ENCODE measurements at regions not wholly inside any gene's neighbourhood (a gene's known extent, or its start where the extent isn't known, plus 50 kb on each side); places are given as distances from the start of the nearest gene placed in this dataset.

DNA sequence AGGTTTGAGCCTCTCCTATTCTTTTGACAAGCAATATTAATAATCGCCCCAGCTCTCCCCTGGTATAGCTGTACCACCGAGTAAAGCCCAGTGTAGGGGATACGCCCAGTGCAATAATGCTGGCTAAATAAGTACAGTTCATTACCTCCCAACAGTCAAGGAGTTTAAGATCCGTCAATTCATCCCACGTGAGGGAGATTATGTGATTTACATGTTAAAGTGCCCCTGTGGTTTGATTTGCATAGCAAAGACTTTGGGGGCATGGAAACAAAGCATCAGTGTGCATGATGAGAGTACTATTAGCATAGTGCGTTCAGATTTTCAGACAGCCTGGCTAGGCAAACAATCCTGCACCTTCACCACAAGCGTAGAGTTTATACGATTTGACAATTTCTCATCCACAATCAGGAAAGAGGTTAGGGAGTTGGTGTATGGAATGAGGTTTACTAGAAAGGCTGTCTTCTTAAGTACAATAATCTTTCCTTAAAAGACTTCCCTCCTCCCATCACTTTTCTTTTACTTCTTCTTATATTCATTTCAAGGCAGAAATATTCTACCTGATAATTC, 754.0 kb downstream of the DIAPH3 start (continued):
- TF ChIP-seq RELA (IDR thresholded peaks at IDR 0.05; ENCODE audit: borderline replicate concordance, partially characterized antibody): no peak
- TF ChIP-seq, protein P1, sequence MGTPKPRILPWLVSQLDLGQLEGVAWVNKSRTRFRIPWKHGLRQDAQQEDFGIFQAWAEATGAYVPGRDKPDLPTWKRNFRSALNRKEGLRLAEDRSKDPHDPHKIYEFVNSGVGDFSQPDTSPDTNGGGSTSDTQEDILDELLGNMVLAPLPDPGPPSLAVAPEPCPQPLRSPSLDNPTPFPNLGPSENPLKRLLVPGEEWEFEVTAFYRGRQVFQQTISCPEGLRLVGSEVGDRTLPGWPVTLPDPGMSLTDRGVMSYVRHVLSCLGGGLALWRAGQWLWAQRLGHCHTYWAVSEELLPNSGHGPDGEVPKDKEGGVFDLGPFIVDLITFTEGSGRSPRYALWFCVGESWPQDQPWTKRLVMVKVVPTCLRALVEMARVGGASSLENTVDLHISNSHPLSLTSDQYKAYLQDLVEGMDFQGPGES (IDR thresholded peaks at IDR 0.05): no peak

DNA sequence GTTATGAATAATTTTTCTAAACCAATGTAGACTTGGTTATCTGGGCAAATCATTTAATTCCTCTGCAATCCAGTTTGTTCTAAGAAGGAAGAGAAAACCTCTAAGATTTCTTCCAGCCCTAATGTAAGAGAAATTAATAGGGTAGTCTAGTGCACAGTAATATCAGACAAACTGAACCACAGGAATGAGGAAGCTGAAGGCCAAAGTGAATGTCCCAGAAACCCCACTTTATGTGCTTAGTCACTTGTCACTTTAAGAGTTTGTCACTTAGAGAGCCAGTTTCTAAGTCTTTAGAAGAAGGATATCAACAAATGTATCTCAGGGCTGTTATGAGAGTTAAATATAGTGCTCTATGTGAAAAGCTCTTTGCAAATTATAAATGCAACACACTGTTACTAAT, 750.6 kb downstream of the DIAPH3 start:
- Histone ChIP-seq H3K4me2 (ENCODE audit: control insufficient read depth, insufficient read depth) (no peak overlapping the region), H3K27ac (ENCODE audit: control insufficient read depth, insufficient read depth) (no peak overlapping the region), H3K36me3 (ENCODE audit: control insufficient read depth in 2 of 2, insufficient read depth in 2 of 2, low read length in 1 of 2) (no peaks in the 10 kb centered on the region), H2AFZ (ENCODE audit: control insufficient read depth, low read depth, low read length) (no peak overlapping the region), H3K4me3 (no peak overlapping the region), H3K9ac (ENCODE audit: control insufficient read depth, insufficient read depth, low read length) (no peak overlapping the region), H3K4me1 (ENCODE audit: control insufficient read depth, insufficient read depth, low read length) (no peaks in the 10 kb centered on the region), H3K9me3 (replicated peaks; ENCODE audit: control insufficient read depth, insufficient read depth, low read length) (no peaks in the 10 kb centered on the region), H3K79me2 (ENCODE audit: control insufficient read depth, insufficient read depth, low read length) (no peaks in the 10 kb centered on the region), H3K27me3 (replicated peaks in 1 of 2; ENCODE audit: control insufficient read depth in 2 of 2, insufficient read depth in 2 of 2, low read length in 1 of 2) (no peaks in the 10 kb centered on the region), H4K20me1 (ENCODE audit: control insufficient read depth, insufficient read depth) (no peaks in the 10 kb centered on the region)
- intact Hi-C loops (cut with micrococcal nuclease; ENCODE audit: unreplicated experiment) (no loop called here), in situ Hi-C loops (cut with MboI) (no loop called here)
- ChIA-PET CTCF (interaction anchor here (0.6 kb wide), 1 partner anchor 365 kb away, joined by 12 read pairs; no protein-coding TSS in a partner anchor), RAD21 (ENCODE audit: unreplicated experiment) (no interaction called here), SMC1A (ENCODE audit: uncharacterized antibody, unreplicated experiment) (interaction anchor here (0.6 kb wide), 1 partner anchor 190 kb away, joined by 3 read pairs; no protein-coding TSS in a partner anchor), POLR2A (no interaction called here)
- no peak for FAIRE-seq
- ATAC-seq: peak; percentile 78
- DNase-seq (ENCODE audit: low read depth, low spot score): peak; percentile 9
- BruUV-seq (replicated peaks): no TSS peak
- peak; percentile 83 for TF ChIP-seq RUNX3 (IDR thresholded peaks at IDR 0.05; ENCODE audit: low read length)
- TF ChIP-seq, protein P2, sequence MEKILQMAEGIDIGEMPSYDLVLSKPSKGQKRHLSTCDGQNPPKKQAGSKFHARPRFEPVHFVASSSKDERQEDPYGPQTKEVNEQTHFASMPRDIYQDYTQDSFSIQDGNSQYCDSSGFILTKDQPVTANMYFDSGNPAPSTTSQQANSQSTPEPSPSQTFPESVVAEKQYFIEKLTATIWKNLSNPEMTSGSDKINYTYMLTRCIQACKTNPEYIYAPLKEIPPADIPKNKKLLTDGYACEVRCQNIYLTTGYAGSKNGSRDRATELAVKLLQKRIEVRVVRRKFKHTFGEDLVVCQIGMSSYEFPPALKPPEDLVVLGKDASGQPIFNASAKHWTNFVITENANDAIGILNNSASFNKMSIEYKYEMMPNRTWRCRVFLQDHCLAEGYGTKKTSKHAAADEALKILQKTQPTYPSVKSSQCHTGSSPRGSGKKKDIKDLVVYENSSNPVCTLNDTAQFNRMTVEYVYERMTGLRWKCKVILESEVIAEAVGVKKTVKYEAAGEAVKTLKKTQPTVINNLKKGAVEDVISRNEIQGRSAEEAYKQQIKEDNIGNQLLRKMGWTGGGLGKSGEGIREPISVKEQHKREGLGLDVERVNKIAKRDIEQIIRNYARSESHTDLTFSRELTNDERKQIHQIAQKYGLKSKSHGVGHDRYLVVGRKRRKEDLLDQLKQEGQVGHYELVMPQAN (conservative IDR thresholded peaks at IDR 0.05): no peak
- TF ChIP-seq ZNF217 (IDR thresholded peaks at IDR 0.05): no peak
- no peak for TF ChIP-seq GATAD2B (conservative IDR thresholded peaks at IDR 0.05; ENCODE audit: low read depth)
- TF ChIP-seq NR2C1 (IDR thresholded peaks at IDR 0.05): no peak
- TF ChIP-seq CHD4 (IDR thresholded peaks at IDR 0.05): no peak
- no peak for TF ChIP-seq PAX8 (IDR thresholded peaks at IDR 0.05)
- no peak for TF ChIP-seq NFXL1 (IDR thresholded peaks at IDR 0.05; ENCODE audit: borderline replicate concordance)
- TF ChIP-seq, protein P3, sequence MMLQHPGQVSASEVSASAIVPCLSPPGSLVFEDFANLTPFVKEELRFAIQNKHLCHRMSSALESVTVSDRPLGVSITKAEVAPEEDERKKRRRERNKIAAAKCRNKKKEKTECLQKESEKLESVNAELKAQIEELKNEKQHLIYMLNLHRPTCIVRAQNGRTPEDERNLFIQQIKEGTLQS (IDR thresholded peaks at IDR 0.05; ENCODE audit: borderline replicate concordance, extremely low read depth, low read depth, low read length): no peak
- 0 out of 2 replicates have a peak, but pooled peaks have one; percentile 44 for TF ChIP-seq IRF4 (IDR thresholded peaks at IDR 0.05; ENCODE audit: low read depth, low read length)
- TF ChIP-seq, protein P4, sequence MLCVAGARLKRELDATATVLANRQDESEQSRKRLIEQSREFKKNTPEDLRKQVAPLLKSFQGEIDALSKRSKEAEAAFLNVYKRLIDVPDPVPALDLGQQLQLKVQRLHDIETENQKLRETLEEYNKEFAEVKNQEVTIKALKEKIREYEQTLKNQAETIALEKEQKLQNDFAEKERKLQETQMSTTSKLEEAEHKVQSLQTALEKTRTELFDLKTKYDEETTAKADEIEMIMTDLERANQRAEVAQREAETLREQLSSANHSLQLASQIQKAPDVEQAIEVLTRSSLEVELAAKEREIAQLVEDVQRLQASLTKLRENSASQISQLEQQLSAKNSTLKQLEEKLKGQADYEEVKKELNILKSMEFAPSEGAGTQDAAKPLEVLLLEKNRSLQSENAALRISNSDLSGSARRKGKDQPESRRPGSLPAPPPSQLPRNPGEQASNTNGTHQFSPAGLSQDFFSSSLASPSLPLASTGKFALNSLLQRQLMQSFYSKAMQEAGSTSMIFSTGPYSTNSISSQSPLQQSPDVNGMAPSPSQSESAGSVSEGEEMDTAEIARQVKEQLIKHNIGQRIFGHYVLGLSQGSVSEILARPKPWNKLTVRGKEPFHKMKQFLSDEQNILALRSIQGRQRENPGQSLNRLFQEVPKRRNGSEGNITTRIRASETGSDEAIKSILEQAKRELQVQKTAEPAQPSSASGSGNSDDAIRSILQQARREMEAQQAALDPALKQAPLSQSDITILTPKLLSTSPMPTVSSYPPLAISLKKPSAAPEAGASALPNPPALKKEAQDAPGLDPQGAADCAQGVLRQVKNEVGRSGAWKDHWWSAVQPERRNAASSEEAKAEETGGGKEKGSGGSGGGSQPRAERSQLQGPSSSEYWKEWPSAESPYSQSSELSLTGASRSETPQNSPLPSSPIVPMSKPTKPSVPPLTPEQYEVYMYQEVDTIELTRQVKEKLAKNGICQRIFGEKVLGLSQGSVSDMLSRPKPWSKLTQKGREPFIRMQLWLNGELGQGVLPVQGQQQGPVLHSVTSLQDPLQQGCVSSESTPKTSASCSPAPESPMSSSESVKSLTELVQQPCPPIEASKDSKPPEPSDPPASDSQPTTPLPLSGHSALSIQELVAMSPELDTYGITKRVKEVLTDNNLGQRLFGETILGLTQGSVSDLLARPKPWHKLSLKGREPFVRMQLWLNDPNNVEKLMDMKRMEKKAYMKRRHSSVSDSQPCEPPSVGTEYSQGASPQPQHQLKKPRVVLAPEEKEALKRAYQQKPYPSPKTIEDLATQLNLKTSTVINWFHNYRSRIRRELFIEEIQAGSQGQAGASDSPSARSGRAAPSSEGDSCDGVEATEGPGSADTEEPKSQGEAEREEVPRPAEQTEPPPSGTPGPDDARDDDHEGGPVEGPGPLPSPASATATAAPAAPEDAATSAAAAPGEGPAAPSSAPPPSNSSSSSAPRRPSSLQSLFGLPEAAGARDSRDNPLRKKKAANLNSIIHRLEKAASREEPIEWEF (IDR thresholded peaks at IDR 0.05; ENCODE audit: insufficient replicate concordance, low read depth, low read length): no peak
- no peak for TF ChIP-seq SRF (IDR thresholded peaks at IDR 0.05; ENCODE audit: low read depth in 2 of 2, low read length in 2 of 2)
